DMS53 treated with DMSO at 0.1 percent for 48 hours (cell line): ENCODE measurements at regions not wholly inside any gene's neighbourhood (a gene's known extent, or its start where the extent isn't known, plus 50 kb on each side); places are given as distances from the start of the nearest gene placed in this dataset.

Experiments used
- DNase-seq: peaks from one replicate; lab custom pipeline; 2025; ENCODE audit not compliant: unreplicated experiment; lab: John Stamatoyannopoulos, UW

- no peak for DNase-seq
These were observed 309.3 kb upstream of the CDYL start for GRCh38 chr6:4466769-4467480.

GRCh38 chr6:4466261-4466660 lies 309.9 kb upstream of the CDYL start:
- DNase-seq: peak; percentile 17

- DNase-seq: no peak
These were observed 311.6 kb upstream of the CDYL start for GRCh38 chr6:4464638-4465037.

GRCh38 chr6:4463236-4463635 lies 313.0 kb upstream of the CDYL start:
- DNase-seq: no peak

GRCh38 chr6:4460586-4461475 lies 315.4 kb upstream of the CDYL start:
- no peak for DNase-seq

GRCh38 chr6:4459996-4460395 lies 316.2 kb upstream of the CDYL start:
- DNase-seq: no peak

GRCh38 chr6:4459032-4459431 lies 317.2 kb upstream of the CDYL start:
- peak; percentile 11 for DNase-seq

- DNase-seq: no peak
These were observed 316.3 kb upstream of the ECI2 start for GRCh38 chr6:4451718-4452117.

GRCh38 chr6:4451081-4451480 lies 315.7 kb upstream of the ECI2 start:
- DNase-seq: no peak

- no peak for DNase-seq
These were observed 314.9 kb upstream of the ECI2 start for GRCh38 chr6:4450237-4450636.

- DNase-seq: no peak
These were observed 314.0 kb upstream of the ECI2 start for GRCh38 chr6:4449409-4449808.

GRCh38 chr6:4448841-4449240 lies 313.5 kb upstream of the ECI2 start:
- no peak for DNase-seq

- DNase-seq: no peak
These were observed 312.4 kb upstream of the ECI2 start for GRCh38 chr6:4447639-4448330.

- DNase-seq: no peak
These were observed 311.6 kb upstream of the ECI2 start for GRCh38 chr6:4446982-4447381.

- DNase-seq: no peak
These were observed 306.6 kb upstream of the ECI2 start for GRCh38 chr6:4441981-4442434.

GRCh38 chr6:4439159-4439558 lies 303.8 kb upstream of the ECI2 start:
- no peak for DNase-seq

GRCh38 chr6:4437342-4437741 lies 302.0 kb upstream of the ECI2 start:
- DNase-seq: no peak

GRCh38 chr6:4435981-4436445 lies 300.6 kb upstream of the ECI2 start:
- DNase-seq: no peak

GRCh38 chr6:4434655-4435054 lies 299.3 kb upstream of the ECI2 start:
- DNase-seq: no peak

GRCh38 chr6:4433199-4433598 lies 297.8 kb upstream of the ECI2 start:
- no peak for DNase-seq

GRCh38 chr6:4426968-4427367 lies 291.6 kb upstream of the ECI2 start:
- DNase-seq: no peak

- no peak for DNase-seq
These were observed 286.5 kb upstream of the ECI2 start for GRCh38 chr6:4421837-4422236.
